Uterus (tissue), 3 donors: ENCODE measurements at regions not wholly inside any gene's neighbourhood (a gene's known extent, or its start where the extent isn't known, plus 50 kb on each side); places are given as distances from the start of the nearest gene placed in this dataset.

ENCODE experiments used
- DNase-seq, 2 donors: peaks; one replicate each; pipeline ENCODE4 v3.0.0-alpha.2; 2019 to 2020
- H3K27ac ChIP-seq, 2 donors: fragments of 200-600 bp; sonication (generic); 1 replicate in 1 of 2; 2 replicates in 1 of 2; pipeline ENCODE4 v1.5.1; 2016 to 2018
- H3K27me3 ChIP-seq, 2 donors: fragments of 200-600 bp; sonication (generic); one replicate each; pipeline ENCODE4 v1.5.1; 2018 to 2019; ENCODE audit warnings: control low read depth in 1 of 2
- H3K36me3 ChIP-seq, 2 donors: fragments of 200-600 bp; sonication (generic); one replicate each; pipeline ENCODE4 v1.5.1; 2019; ENCODE audit warnings: control low read depth in 1 of 2
- H3K4me1 ChIP-seq, 2 donors: fragments of 200-600 bp; sonication (generic); one replicate each; pipeline ENCODE4 v1.5.1; 2018 to 2019; ENCODE audit warnings: control low read depth in 1 of 2
- H3K4me3 ChIP-seq, 2 donors: fragments of 200-600 bp; sonication (generic); 1 replicate in 1 of 2; 2 replicates in 1 of 2; pipeline ENCODE4 v1.5.1; 2018 to 2019; ENCODE audit warnings: mild to moderate bottlenecking in 1 of 2
- H3K9me3 ChIP-seq, 2 donors: fragments of 200-600 bp; sonication (generic); one replicate each; pipeline ENCODE4 v1.5.1; 2019; ENCODE audit warnings: control low read depth in 1 of 2
- POLR2A ChIP-seq, 2 donors: fragments of 450-650 bp; IDR thresholded peaks; one replicate each; pipeline ENCODE4 v1.6.1; 2016; ENCODE audit warnings: antibody characterized with exemption in 2 of 2, mild to moderate bottlenecking in 1 of 2, moderate library complexity in 1 of 2
- intact Hi-C: fragments of 100-400 bp; cut with DNase I; formaldehyde crosslinking; loops from one replicate; pipeline ENCODE4 v1.15.1; 2023; ENCODE audit warnings: low total_unique reads
- TF ChIP-seq, protein P1 (sequence below), 4 experiments: fragments of 200-600 bp in 2 of 4; fragments of 450-650 bp in 2 of 4; sonication (generic) in 2 of 4; IDR thresholded peaks; one replicate each; pipeline ENCODE4 v1.5.1; 2016 to 2019; ENCODE audit warnings: antibody characterized with exemption in 4 of 4, mild to moderate bottlenecking in 2 of 4, moderate library complexity in 1 of 4
- donor health status: DM: yes; HTN: yes; CAD: no.

DNA sequence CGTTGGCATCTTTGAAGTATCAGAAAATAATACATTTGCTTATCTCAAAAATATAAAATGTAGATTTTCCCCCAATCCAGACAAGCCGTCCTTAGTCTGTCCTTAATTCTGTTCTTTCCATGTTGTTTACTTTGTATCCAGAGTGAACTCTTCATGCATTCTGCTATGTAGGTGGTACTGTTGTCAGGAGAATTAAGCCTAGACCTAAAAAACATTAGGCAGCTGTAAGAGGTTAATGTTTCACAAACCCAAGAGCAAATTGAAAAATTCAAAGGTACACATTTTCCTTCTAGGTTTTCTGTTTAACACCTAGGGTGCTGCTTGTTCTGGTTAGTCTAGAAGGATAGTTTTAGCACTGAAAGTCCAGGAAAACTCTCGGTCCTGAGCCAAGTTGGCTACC lies 426.4 kb downstream of the QKI start:
- Histone ChIP-seq H3K27me3 (no peaks in the 10 kb centered on the region), H3K4me1 (no peaks in the 10 kb centered on the region), H3K27ac (no peak overlapping the region), H3K36me3 (no peaks in the 10 kb centered on the region), H3K9me3 (no peaks in the 10 kb centered on the region), H3K4me3 (no peak overlapping the region)
- TF ChIP-seq POLR2A (IDR thresholded peaks at IDR 0.05): no peak
- TF ChIP-seq, protein P1, sequence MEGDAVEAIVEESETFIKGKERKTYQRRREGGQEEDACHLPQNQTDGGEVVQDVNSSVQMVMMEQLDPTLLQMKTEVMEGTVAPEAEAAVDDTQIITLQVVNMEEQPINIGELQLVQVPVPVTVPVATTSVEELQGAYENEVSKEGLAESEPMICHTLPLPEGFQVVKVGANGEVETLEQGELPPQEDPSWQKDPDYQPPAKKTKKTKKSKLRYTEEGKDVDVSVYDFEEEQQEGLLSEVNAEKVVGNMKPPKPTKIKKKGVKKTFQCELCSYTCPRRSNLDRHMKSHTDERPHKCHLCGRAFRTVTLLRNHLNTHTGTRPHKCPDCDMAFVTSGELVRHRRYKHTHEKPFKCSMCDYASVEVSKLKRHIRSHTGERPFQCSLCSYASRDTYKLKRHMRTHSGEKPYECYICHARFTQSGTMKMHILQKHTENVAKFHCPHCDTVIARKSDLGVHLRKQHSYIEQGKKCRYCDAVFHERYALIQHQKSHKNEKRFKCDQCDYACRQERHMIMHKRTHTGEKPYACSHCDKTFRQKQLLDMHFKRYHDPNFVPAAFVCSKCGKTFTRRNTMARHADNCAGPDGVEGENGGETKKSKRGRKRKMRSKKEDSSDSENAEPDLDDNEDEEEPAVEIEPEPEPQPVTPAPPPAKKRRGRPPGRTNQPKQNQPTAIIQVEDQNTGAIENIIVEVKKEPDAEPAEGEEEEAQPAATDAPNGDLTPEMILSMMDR (IDR thresholded peaks at IDR 0.05): no peak
- intact Hi-C loops: no loop called here
- no peak for DNase-seq

DNA sequence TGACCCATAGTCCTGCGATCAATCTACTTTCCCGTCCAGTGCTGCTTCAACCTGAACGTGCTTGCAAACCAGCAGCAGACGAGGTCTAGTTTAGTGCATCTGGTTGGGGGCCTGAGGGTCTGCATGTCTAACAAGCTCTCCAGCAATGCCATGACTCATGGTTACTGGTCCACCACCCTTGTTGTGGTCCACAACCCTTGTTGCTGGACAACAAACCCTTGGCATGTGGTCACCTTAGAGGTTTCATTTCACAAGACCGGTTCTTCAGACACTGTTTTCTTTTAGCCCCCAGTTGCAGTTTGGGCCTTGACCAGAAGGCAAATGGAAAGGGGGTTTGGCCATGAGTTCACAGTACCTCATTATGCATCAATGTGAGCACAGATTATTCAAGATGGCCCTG lies 424.8 kb downstream of the QKI start:
- Histone ChIP-seq H3K9me3 (no peaks in the 10 kb centered on the region), H3K27me3 (no peaks in the 10 kb centered on the region), H3K4me1 (no peaks in the 10 kb centered on the region), H3K36me3 (no peaks in the 10 kb centered on the region), H3K4me3 (no peak overlapping the region), H3K27ac (no peak overlapping the region)
- no peak for TF ChIP-seq POLR2A (IDR thresholded peaks at IDR 0.05)
- TF ChIP-seq, protein P1 (IDR thresholded peaks at IDR 0.05): no peak
- intact Hi-C loops: no loop called here
- DNase-seq: no peak

DNA sequence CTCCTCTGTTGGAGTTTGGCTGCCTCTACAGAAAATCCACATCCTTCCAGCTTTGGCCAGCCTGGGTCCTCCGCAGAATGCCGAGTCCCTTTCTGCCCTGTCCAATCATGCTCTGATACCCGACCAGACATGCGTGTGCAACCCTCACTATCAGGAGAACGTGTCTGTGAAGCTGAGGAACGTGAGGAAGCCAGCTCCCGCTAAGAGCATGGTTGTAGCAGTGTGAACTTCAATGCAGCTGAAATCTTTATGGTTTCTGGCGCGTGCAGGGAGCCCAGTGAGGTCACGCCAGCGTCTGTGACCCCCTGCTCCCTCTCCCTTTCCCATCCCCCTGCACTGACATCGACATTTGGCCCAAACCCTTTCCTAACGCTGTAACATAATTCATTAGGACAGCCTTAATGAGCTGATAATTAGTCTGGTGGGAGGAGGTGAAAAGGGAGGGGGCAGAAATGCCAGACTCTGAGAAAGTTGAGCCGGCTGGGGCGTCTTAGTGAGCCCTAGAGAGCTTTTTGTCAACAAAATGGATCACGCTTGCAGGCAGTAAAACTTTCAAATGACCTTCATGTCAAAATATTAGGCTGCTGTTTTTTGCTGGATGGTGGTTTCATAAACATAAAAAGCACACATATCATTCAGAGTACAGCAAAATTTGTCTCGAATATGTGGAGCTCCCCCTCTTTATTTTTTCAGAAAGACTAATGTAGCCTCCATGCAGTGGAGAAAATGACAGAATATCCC lies 423.3 kb downstream of the QKI start:
- peak overlapping the region; percentile 20 to 21 for H3K4me3 ChIP-seq
- TF ChIP-seq, protein P1 (IDR thresholded peaks at IDR 0.05): no peak
- no peak for TF ChIP-seq POLR2A (IDR thresholded peaks at IDR 0.05)
- no peaks in the 10 kb centered on the region for H3K9me3 ChIP-seq
- no peaks in the 10 kb centered on the region for H3K4me1 ChIP-seq
- intact Hi-C loops: no loop called here
- H3K27me3 ChIP-seq: no peaks in the 10 kb centered on the region
- no peaks in the 10 kb centered on the region for H3K36me3 ChIP-seq
- peak in 1 of 2 donors; percentile 19 for DNase-seq
- peak overlapping the region; percentile 45 to 66 for H3K27ac ChIP-seq

DNA sequence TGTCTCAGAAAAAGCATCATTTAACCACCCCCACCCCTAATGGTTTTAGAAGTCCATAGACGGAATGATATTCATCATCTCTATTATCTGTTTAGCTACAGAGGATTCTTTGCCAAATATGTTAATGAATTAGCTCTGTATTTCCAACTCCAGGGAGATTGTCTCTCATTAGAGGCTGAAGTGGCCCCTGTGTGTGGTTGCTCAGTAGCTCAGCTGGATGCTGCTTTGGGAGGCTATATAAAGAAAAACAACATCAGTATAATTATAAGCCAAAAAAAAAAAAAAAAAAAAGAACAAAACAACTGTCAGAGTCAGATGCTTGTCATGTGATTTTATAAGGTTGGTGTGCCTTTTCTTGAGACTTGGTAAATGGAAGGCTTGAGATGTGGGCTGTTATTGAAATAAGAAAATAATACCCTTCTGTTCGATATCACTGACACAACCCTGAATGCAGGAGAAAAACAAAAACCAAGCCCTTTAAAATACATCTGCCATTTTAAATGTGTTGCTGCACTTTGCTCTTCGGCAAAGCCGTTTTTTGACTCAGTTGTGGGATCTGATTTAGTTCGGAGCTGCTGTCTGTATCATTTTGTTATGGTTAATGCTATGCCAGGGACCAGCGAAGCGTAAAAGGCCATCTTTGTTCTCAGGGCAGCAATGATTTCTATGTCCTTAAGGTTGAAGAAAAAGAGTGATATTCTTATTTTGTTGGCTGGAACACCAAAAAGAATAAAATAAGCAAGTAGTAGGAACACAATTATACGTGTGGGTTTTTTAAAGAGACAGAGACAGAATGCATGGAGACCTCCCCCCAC lies 422.6 kb downstream of the QKI start:
- TF ChIP-seq, protein P1 (IDR thresholded peaks at IDR 0.05): no peak
- no peak for TF ChIP-seq POLR2A (IDR thresholded peaks at IDR 0.05)
- DNase-seq: no peak
- Histone ChIP-seq H3K27me3 (no peaks in the 10 kb centered on the region), H3K36me3 (no peaks in the 10 kb centered on the region), H3K9me3 (no peaks in the 10 kb centered on the region), H3K27ac (peak overlapping the region; percentile 45 to 66), H3K4me1 (no peaks in the 10 kb centered on the region), H3K4me3 (peak overlapping the region; percentile 20 to 21)
- intact Hi-C loops: no loop called here
